ENCODE measurements at regions not wholly inside any gene's neighbourhood (a gene's known extent, or its start where the extent isn't known, plus 50 kb on each side); places are given as distances from the start of the nearest gene placed in this dataset.

DNA sequence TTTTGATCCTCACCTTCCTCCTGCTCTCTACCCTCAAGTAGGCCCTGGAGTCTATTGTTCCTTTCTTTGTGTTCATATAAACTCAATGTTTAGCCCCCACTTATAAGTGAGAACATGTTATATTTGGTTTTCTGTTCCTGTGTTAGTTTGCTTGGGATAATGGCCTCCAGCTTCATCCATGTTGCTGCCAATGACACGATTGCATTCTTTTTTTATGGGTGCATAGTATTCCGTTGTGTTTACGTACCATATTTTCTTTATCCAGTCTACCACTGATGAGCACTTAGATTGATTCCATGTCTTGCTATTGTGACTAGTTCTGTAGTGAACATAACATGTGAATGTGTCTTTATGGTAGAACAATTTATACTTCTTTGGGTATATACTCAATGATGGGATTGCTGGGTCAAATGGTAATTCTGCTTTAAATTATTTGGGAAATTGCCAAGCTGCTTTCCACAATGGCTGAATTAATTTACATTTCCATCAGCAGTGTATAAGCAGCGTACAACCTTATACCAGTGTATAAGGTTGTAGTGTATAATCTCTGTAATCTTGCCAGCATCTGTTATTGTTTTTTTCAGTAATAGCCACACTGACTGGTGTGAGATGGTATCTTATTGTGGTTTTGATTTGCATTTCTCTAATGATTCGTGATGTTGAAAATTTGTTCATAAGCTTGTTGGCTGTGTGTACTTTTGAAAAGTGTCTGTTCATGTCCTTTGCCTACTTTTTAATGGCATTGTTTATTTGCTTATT is 288.9 kb downstream of the KCNRG start:
- TF ChIP-seq, protein P1, sequence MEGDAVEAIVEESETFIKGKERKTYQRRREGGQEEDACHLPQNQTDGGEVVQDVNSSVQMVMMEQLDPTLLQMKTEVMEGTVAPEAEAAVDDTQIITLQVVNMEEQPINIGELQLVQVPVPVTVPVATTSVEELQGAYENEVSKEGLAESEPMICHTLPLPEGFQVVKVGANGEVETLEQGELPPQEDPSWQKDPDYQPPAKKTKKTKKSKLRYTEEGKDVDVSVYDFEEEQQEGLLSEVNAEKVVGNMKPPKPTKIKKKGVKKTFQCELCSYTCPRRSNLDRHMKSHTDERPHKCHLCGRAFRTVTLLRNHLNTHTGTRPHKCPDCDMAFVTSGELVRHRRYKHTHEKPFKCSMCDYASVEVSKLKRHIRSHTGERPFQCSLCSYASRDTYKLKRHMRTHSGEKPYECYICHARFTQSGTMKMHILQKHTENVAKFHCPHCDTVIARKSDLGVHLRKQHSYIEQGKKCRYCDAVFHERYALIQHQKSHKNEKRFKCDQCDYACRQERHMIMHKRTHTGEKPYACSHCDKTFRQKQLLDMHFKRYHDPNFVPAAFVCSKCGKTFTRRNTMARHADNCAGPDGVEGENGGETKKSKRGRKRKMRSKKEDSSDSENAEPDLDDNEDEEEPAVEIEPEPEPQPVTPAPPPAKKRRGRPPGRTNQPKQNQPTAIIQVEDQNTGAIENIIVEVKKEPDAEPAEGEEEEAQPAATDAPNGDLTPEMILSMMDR (IDR thresholded peaks at IDR 0.05): no peak
- no peak for TF ChIP-seq POLR2A (IDR thresholded peaks at IDR 0.05)

Measured in heart left ventricle (tissue), 13 donors.